Thyroid gland (tissue), 4 donors: ENCODE measurements at regions not wholly inside any gene's neighbourhood (a gene's known extent, or its start where the extent isn't known, plus 50 kb on each side); places are given as distances from the start of the nearest gene placed in this dataset.

Experiments
- DNase-seq, 2 donors: peaks; one replicate each; pipeline ENCODE4 v3.0.0-alpha.2; 2019
- H3K27ac ChIP-seq, 3 donors: fragments of 200-600 bp; sonication (generic); 1 replicate in 2 of 3; 2 replicates in 1 of 3; pipeline ENCODE4 v1.5.1; 2016 to 2019; ENCODE audit warnings: mild to moderate bottlenecking in 1 of 3, moderate library complexity in 1 of 3
- H3K27me3 ChIP-seq: fragments of 200-600 bp; sonication (generic); one replicate; pipeline ENCODE4 v1.5.1; 2019
- H3K36me3 ChIP-seq, 2 donors: fragments of 200-600 bp; sonication (generic); one replicate each; pipeline ENCODE4 v1.5.1; 2016 to 2019
- H3K4me1 ChIP-seq, 2 donors: fragments of 200-600 bp; sonication (generic); one replicate each; pipeline ENCODE4 v1.5.1; 2017 to 2019
- H3K4me3 ChIP-seq, 3 donors: fragments of 200-600 bp; sonication (generic); replicated peaks in 1 of 3; 1 replicate in 2 of 3; 2 replicates in 1 of 3; pipeline ENCODE4 v1.5.1; 2016; ENCODE audit warnings: mild to moderate bottlenecking in 1 of 3
- H3K9me3 ChIP-seq: fragments of 200-600 bp; sonication (generic); one replicate; pipeline ENCODE4 v1.5.1; 2017
- CTCF ChIP-seq, 6 experiments: fragments of 200-600 bp in 3 of 6; fragments of 450-650 bp in 3 of 6; sonication (generic) in 3 of 6; IDR thresholded peaks; one replicate each; pipeline ENCODE4 v1.5.1; 2016 to 2019; ENCODE audit warnings: antibody characterized with exemption in 6 of 6, mild to moderate bottlenecking in 2 of 6, inconsistent platforms in 1 of 6, moderate library complexity in 1 of 6
- POLR2A ChIP-seq, 2 donors: fragments of 450-650 bp; IDR thresholded peaks; one replicate each; pipeline ENCODE4 v1.6.1; 2017; ENCODE audit warnings: antibody characterized with exemption in 2 of 2, mild to moderate bottlenecking in 2 of 2, moderate library complexity in 1 of 2
- WGBS, 2 donors: methylation state at CpG; one replicate each; pipeline ENCODE4 v1.1.5; 2017; 5-methylcytosine and 5-hydroxymethylcytosine counted together
- intact Hi-C: fragments of 100-400 bp; cut with DNase I; formaldehyde crosslinking; loops from one replicate; pipeline ENCODE4 v1.15.1; 2023

GRCh38 chr2:22487036-22487435 is 897.9 kb upstream of the KLHL29 start:
- Histone ChIP-seq H3K27ac (no peak overlapping the region), H3K4me3 (no peak overlapping the region), H3K27me3 (no peaks in the 10 kb centered on the region), H3K36me3 (no peaks in the 10 kb centered on the region), H3K9me3 (no peaks in the 10 kb centered on the region), H3K4me1 (no peaks in the 10 kb centered on the region)
- no peak for DNase-seq
- intact Hi-C loops, result no loop called here
- 85 to 91% methylated on average over 2 of the region's 2 CpGs for WGBS, 2 donors
- TF ChIP-seq CTCF (IDR thresholded peaks at IDR 0.05) (no peak), POLR2A (IDR thresholded peaks at IDR 0.05) (no peak)

DNA sequence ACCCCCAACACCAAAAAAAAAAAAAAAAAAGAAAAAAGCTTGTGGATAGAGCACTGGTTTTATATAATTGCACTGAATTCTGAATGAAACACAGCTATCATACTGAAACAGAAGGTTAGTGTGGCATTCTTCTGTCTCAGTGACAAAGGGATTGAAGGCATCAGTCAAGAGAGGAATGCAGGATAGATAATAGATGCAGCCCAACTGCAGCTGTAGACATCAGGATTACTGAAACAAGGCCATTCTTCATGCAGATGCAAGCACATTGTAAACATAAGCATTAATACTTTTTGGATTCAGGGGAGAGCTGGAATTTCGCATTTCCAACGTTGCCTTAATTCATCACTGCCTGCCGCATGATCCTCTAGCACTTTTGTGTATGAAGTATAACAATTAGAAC is 897.4 kb upstream of the KLHL29 start:
- no peak for DNase-seq
- Histone ChIP-seq H3K9me3 (no peaks in the 10 kb centered on the region), H3K4me3 (no peak overlapping the region), H3K36me3 (no peaks in the 10 kb centered on the region), H3K27me3 (no peaks in the 10 kb centered on the region), H3K27ac (no peak overlapping the region), H3K4me1 (no peaks in the 10 kb centered on the region)
- TF ChIP-seq CTCF (IDR thresholded peaks at IDR 0.05) (no peak), POLR2A (IDR thresholded peaks at IDR 0.05) (no peak)
- intact Hi-C loops, result no loop called here
- WGBS, 2 donors, result 86 to 87% methylated on average over 3 of the region's 3 CpGs

GRCh38 chr2:22491442-22491841 is 893.5 kb upstream of the KLHL29 start:
- Histone ChIP-seq H3K9me3 (no peaks in the 10 kb centered on the region), H3K27me3 (no peaks in the 10 kb centered on the region), H3K36me3 (no peaks in the 10 kb centered on the region), H3K4me3 (no peak overlapping the region), H3K27ac (no peak overlapping the region), H3K4me1 (no peaks in the 10 kb centered on the region)
- intact Hi-C loops, result no loop called here
- TF ChIP-seq POLR2A (IDR thresholded peaks at IDR 0.05) (no peak), CTCF (IDR thresholded peaks at IDR 0.05) (no peak)
- DNase-seq, result no peak
- 43 to 64% methylated on average over 5 of the region's 5 CpGs for WGBS, 2 donors

DNA sequence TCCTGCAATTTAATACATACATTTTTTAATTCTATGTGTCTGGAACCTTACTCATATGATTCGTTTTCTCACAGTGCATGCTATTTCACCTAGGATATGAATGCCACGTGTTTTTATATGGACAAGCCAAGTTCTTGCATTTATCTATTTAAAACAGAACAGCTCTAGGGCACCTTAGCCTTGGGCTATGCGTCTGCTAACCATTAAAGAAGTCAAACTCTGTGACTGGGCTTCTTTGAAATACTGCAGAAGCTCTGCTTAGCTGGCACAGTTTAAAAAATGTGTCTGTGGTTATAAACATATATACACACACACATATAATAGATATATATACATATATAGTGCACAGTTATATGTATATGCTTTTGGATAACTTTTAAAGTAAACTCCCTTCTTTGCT is 890.8 kb upstream of the KLHL29 start:
- TF ChIP-seq POLR2A (IDR thresholded peaks at IDR 0.05) (no peak), CTCF (IDR thresholded peaks at IDR 0.05) (no peak)
- no peak for DNase-seq
- H3K27me3 ChIP-seq, result no peaks in the 10 kb centered on the region
- no peak overlapping the region for H3K27ac ChIP-seq
- H3K4me1 ChIP-seq, result no peaks in the 10 kb centered on the region
- intact Hi-C loops, result no loop called here
- H3K4me3 ChIP-seq, result no peak overlapping the region
- no peaks in the 10 kb centered on the region for H3K36me3 ChIP-seq
- 72 to 74% methylated on average over 3 of the region's 3 CpGs for WGBS, 2 donors
- no peaks in the 10 kb centered on the region for H3K9me3 ChIP-seq

DNA sequence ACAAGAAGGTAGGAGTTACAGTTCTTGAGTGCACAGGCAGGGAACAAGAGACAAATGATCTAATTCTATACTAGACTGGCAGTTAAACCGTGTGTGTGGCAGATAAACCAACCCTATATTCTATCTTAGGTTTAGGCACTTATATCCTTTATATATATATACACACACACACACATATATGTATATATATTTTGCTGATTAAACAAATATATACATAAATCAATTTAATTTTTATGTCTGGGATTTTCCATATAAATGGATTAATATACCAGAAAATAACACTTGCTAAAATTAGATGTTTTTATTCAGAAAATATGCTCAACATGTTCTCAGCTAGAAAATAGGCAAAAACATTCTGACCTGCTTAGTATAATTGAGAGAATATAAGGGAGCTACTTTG is 887.9 kb upstream of the KLHL29 start:
- no peaks in the 10 kb centered on the region for H3K27me3 ChIP-seq
- H3K27ac ChIP-seq, result no peak overlapping the region
- WGBS, 2 donors, result 77 to 81% methylated on average over 1 of the region's 1 CpG
- no peaks in the 10 kb centered on the region for H3K9me3 ChIP-seq
- no peaks in the 10 kb centered on the region for H3K36me3 ChIP-seq
- no peak overlapping the region for H3K4me3 ChIP-seq
- no peaks in the 10 kb centered on the region for H3K4me1 ChIP-seq
- no peak for DNase-seq
- TF ChIP-seq POLR2A (IDR thresholded peaks at IDR 0.05) (no peak), CTCF (IDR thresholded peaks at IDR 0.05) (no peak)
- intact Hi-C loops, result no loop called here
